ENCODE measurements at regions not wholly inside any gene's neighbourhood (a gene's known extent, or its start where the extent isn't known, plus 50 kb on each side); places are given as distances from the start of the nearest gene placed in this dataset.

- TF ChIP-seq, protein P1, sequence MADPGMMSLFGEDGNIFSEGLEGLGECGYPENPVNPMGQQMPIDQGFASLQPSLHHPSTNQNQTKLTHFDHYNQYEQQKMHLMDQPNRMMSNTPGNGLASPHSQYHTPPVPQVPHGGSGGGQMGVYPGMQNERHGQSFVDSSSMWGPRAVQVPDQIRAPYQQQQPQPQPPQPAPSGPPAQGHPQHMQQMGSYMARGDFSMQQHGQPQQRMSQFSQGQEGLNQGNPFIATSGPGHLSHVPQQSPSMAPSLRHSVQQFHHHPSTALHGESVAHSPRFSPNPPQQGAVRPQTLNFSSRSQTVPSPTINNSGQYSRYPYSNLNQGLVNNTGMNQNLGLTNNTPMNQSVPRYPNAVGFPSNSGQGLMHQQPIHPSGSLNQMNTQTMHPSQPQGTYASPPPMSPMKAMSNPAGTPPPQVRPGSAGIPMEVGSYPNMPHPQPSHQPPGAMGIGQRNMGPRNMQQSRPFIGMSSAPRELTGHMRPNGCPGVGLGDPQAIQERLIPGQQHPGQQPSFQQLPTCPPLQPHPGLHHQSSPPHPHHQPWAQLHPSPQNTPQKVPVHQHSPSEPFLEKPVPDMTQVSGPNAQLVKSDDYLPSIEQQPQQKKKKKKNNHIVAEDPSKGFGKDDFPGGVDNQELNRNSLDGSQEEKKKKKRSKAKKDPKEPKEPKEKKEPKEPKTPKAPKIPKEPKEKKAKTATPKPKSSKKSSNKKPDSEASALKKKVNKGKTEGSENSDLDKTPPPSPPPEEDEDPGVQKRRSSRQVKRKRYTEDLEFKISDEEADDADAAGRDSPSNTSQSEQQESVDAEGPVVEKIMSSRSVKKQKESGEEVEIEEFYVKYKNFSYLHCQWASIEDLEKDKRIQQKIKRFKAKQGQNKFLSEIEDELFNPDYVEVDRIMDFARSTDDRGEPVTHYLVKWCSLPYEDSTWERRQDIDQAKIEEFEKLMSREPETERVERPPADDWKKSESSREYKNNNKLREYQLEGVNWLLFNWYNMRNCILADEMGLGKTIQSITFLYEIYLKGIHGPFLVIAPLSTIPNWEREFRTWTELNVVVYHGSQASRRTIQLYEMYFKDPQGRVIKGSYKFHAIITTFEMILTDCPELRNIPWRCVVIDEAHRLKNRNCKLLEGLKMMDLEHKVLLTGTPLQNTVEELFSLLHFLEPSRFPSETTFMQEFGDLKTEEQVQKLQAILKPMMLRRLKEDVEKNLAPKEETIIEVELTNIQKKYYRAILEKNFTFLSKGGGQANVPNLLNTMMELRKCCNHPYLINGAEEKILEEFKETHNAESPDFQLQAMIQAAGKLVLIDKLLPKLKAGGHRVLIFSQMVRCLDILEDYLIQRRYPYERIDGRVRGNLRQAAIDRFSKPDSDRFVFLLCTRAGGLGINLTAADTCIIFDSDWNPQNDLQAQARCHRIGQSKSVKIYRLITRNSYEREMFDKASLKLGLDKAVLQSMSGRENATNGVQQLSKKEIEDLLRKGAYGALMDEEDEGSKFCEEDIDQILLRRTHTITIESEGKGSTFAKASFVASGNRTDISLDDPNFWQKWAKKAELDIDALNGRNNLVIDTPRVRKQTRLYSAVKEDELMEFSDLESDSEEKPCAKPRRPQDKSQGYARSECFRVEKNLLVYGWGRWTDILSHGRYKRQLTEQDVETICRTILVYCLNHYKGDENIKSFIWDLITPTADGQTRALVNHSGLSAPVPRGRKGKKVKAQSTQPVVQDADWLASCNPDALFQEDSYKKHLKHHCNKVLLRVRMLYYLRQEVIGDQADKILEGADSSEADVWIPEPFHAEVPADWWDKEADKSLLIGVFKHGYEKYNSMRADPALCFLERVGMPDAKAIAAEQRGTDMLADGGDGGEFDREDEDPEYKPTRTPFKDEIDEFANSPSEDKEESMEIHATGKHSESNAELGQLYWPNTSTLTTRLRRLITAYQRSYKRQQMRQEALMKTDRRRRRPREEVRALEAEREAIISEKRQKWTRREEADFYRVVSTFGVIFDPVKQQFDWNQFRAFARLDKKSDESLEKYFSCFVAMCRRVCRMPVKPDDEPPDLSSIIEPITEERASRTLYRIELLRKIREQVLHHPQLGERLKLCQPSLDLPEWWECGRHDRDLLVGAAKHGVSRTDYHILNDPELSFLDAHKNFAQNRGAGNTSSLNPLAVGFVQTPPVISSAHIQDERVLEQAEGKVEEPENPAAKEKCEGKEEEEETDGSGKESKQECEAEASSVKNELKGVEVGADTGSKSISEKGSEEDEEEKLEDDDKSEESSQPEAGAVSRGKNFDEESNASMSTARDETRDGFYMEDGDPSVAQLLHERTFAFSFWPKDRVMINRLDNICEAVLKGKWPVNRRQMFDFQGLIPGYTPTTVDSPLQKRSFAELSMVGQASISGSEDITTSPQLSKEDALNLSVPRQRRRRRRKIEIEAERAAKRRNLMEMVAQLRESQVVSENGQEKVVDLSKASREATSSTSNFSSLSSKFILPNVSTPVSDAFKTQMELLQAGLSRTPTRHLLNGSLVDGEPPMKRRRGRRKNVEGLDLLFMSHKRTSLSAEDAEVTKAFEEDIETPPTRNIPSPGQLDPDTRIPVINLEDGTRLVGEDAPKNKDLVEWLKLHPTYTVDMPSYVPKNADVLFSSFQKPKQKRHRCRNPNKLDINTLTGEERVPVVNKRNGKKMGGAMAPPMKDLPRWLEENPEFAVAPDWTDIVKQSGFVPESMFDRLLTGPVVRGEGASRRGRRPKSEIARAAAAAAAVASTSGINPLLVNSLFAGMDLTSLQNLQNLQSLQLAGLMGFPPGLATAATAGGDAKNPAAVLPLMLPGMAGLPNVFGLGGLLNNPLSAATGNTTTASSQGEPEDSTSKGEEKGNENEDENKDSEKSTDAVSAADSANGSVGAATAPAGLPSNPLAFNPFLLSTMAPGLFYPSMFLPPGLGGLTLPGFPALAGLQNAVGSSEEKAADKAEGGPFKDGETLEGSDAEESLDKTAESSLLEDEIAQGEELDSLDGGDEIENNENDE (IDR thresholded peaks at IDR 0.05; ENCODE audit: insufficient replicate concordance, low read length), result no peak
These were observed 109.2 kb upstream of the MGAT5 start (continued) for GRCh38 chr2:134144651-134145050.

All from H1 (cell line).